OCI-LY1 (cell line): ENCODE measurements at regions not wholly inside any gene's neighbourhood (a gene's known extent, or its start where the extent isn't known, plus 50 kb on each side); places are given as distances from the start of the nearest gene placed in this dataset.

Experiments
- H2AFZ ChIP-seq: fragments of 200-600 bp; sonication (generic), shearing (Covaris generic); 2 replicates; pipeline ENCODE4 v1.6.0; 2014; ENCODE audit warnings: antibody characterized with exemption, mild to moderate bottlenecking, low read length
- H3F3A ChIP-seq: fragments of 200-600 bp; sonication (generic), shearing (Covaris generic); 2 replicates; pipeline ENCODE4 v1.6.0; 2014; ENCODE audit warnings: mild to moderate bottlenecking, antibody characterized with exemption, low read length, moderate library complexity; ENCODE audit not compliant: insufficient read depth
- H3K27ac ChIP-seq: fragments of 200-600 bp; sonication (generic); 2 replicates; pipeline ENCODE4 v1.5.1; 2014; ENCODE audit warnings: low read length, mixed run types, mild to moderate bottlenecking, low read depth; ENCODE audit not compliant: poor library complexity, severe bottlenecking
- H3K27me3 ChIP-seq: fragments of 200-600 bp; sonication (generic); 2 replicates; pipeline ENCODE4 v1.6.0; 2014; ENCODE audit warnings: antibody characterized with exemption, mild to moderate bottlenecking, low read length, moderate library complexity; ENCODE audit not compliant: insufficient read depth
- H3K36me3 ChIP-seq: fragments of 200-600 bp; sonication (generic); 2 replicates; pipeline ENCODE4 v1.6.1; 2014; ENCODE audit warnings: mild to moderate bottlenecking, antibody characterized with exemption, low read length, moderate library complexity, mixed read lengths; ENCODE audit not compliant: insufficient read depth
- H3K4me1 ChIP-seq: fragments of 200-600 bp; sonication (generic); 2 replicates; pipeline ENCODE4 v1.5.1; 2014; ENCODE audit warnings: mild to moderate bottlenecking, low read length, moderate library complexity; ENCODE audit not compliant: insufficient read depth, severe bottlenecking
- H3K4me2 ChIP-seq: fragments of 200-600 bp; sonication (generic), shearing (Covaris generic); 2 replicates; pipeline ENCODE4 v1.6.1; 2014; ENCODE audit warnings: low read length
- H3K4me3 ChIP-seq: fragments of 200-600 bp; sonication (generic); 2 replicates; pipeline ENCODE4 v1.5.1; 2014; ENCODE audit warnings: low read length, low read depth, mild to moderate bottlenecking, mixed read lengths; ENCODE audit not compliant: poor library complexity, severe bottlenecking
- H3K79me2 ChIP-seq: fragments of 200-600 bp; shearing (Covaris generic); 2 replicates; pipeline ENCODE4 v1.6.1; 2016; ENCODE audit warnings: mixed run types, low read length, mixed read lengths; ENCODE audit not compliant: insufficient read depth
- H3K9ac ChIP-seq: fragments of 200-600 bp; sonication (generic), shearing (Covaris generic); 2 replicates; pipeline ENCODE4 v1.6.1; 2014; ENCODE audit warnings: mild to moderate bottlenecking, low read length, mixed read lengths
- H3K9me2 ChIP-seq: fragments of 200-600 bp; sonication (generic), shearing (Covaris generic); 2 replicates; pipeline ENCODE4 v1.6.1; 2014; ENCODE audit warnings: low read depth, mild to moderate bottlenecking, low read length, mixed read lengths
- H3K9me3 ChIP-seq: fragments of 200-600 bp; shearing (Covaris generic); 2 replicates; pipeline ENCODE4 v1.6.1; 2014; ENCODE audit warnings: low read length, mixed read lengths
- H4K20me1 ChIP-seq: fragments of 200-600 bp; sonication (generic), shearing (Covaris generic); 2 replicates; pipeline ENCODE4 v1.6.0; 2016; ENCODE audit warnings: mild to moderate bottlenecking, low read length; ENCODE audit not compliant: insufficient read depth
- CTCF ChIP-seq: fragments of 200-600 bp; sonication (generic), shearing (Covaris generic); IDR thresholded peaks from 2 replicates; pipeline ENCODE4 v1.5.1; 2017; ENCODE audit warnings: mild to moderate bottlenecking, antibody characterized with exemption, low read length, moderate library complexity, mixed read lengths
- EZH2 ChIP-seq: fragments of 200-600 bp; sonication (generic), shearing (Covaris generic); IDR thresholded peaks from 2 replicates; pipeline ENCODE4 v1.8.0; 2017; ENCODE audit warnings: borderline replicate concordance, mixed run types, mild to moderate bottlenecking, antibody characterized with exemption, low read length, moderate library complexity, mixed read lengths

- Histone ChIP-seq H3F3A (no peaks in the 10 kb centered on the region), H3K36me3 (peaks cover 8% of the 10 kb centered on the region; the same call in 1 of the 2 replicates), H3K9ac (peak overlapping the region; percentile 56; the same call in 1 of the 2 replicates), H3K9me3 (no peaks in the 10 kb centered on the region), H3K27ac (peak overlapping the region; percentile 99), H3K79me2 (0 out of 2 replicates have a peak, but pooled peaks cover 3% of the 10 kb centered on the region), H3K9me2 (no peaks in the 10 kb centered on the region), H3K4me1 (peaks cover 99% of the 10 kb centered on the region), H3K27me3 (no peaks in the 10 kb centered on the region), H3K4me2 (peak overlapping the region; percentile 54), H4K20me1 (no peaks in the 10 kb centered on the region), H2AFZ (no peak overlapping the region), H3K4me3 (peak overlapping the region; percentile 26)
- TF ChIP-seq EZH2 (no peak), CTCF (no peak)
Measured at GRCh38 chr17:77429369-77429968, 288.7 kb downstream of the SEC14L1 start.

- Histone ChIP-seq H4K20me1 (no peaks in the 10 kb centered on the region), H3K4me3 (peak overlapping the region; percentile 26), H2AFZ (no peak overlapping the region), H3K36me3 (peaks cover 8% of the 10 kb centered on the region; the same call in 1 of the 2 replicates), H3K27me3 (no peaks in the 10 kb centered on the region), H3K4me1 (peaks cover 100% of the 10 kb centered on the region), H3K9me3 (no peaks in the 10 kb centered on the region), H3F3A (no peaks in the 10 kb centered on the region), H3K9ac (peak overlapping the region; percentile 93; the same call in 1 of the 2 replicates), H3K79me2 (0 out of 2 replicates have a peak, but pooled peaks cover 3% of the 10 kb centered on the region), H3K9me2 (no peaks in the 10 kb centered on the region), H3K27ac (peak overlapping the region; percentile 99), H3K4me2 (peak overlapping the region; percentile 54)
- TF ChIP-seq CTCF, result peak; percentile 97
- TF ChIP-seq EZH2, result no peak
Measured at GRCh38 chr17:77429969-77430752, 289.4 kb downstream of the SEC14L1 start.

GRCh38 chr17:77432034-77432661 lies 291.4 kb downstream of the SEC14L1 start:
- H3K4me1 ChIP-seq, result peaks cover 100% of the 10 kb centered on the region
- H3K79me2 ChIP-seq, result 0 out of 2 replicates have a peak, but pooled peaks cover 8% of the 10 kb centered on the region
- TF ChIP-seq EZH2, result no peak
- TF ChIP-seq CTCF, result no peak
- no peaks in the 10 kb centered on the region for H3K9me2 ChIP-seq
- no peaks in the 10 kb centered on the region for H3K9me3 ChIP-seq
- H2AFZ ChIP-seq, result no peak overlapping the region
- no peaks in the 10 kb centered on the region for H4K20me1 ChIP-seq
- no peaks in the 10 kb centered on the region for H3F3A ChIP-seq
- peak overlapping the region; percentile 93 for H3K4me2 ChIP-seq
- peak overlapping the region; percentile 93 for H3K9ac ChIP-seq
- H3K27ac ChIP-seq, result peak overlapping the region; percentile 99
- peak overlapping the region; percentile 65 for H3K4me3 ChIP-seq
- peaks cover 8% of the 10 kb centered on the region; the same call in 1 of the 2 replicates for H3K36me3 ChIP-seq
- no peaks in the 10 kb centered on the region for H3K27me3 ChIP-seq
